MM.1S (cell line): ENCODE measurements at regions not wholly inside any gene's neighbourhood (a gene's known extent, or its start where the extent isn't known, plus 50 kb on each side); places are given as distances from the start of the nearest gene placed in this dataset.

ENCODE experiments used
- EZH2phosphoT487 ChIP-seq: fragments of 300-600 bp; sonication (generic); IDR thresholded peaks from 2 replicates; pipeline ENCODE4 v1.6.1; 2018; ENCODE audit warnings: antibody characterized with exemption, low read length
- TF ChIP-seq, protein P1 (sequence below): fragments of 300-600 bp; sonication (generic); IDR thresholded peaks from 2 replicates; pipeline ENCODE4 v1.5.1; 2016; ENCODE audit warnings: antibody characterized with exemption, low read length, mixed read lengths

DNA sequence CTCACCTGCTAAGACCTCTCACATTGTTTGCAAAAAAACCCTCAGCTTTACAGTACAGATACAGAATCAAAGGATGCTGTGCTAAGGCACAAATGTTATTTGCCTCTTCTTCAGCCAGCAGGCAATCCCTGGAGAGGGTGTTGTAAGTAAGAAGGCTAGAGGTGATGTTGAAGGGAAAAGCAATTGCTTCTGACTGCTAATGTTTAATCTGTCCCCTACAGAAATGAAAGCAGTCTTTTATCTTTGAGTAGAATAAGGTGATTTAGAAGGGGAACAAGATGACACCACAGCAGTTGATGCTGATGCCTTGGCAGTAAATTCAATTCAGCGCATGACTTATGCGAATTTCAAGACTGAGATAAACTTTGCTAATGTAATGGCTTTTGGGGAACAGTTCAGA is 1064.8 kb upstream of the IGFBP7 start:
- TF ChIP-seq, protein P1, sequence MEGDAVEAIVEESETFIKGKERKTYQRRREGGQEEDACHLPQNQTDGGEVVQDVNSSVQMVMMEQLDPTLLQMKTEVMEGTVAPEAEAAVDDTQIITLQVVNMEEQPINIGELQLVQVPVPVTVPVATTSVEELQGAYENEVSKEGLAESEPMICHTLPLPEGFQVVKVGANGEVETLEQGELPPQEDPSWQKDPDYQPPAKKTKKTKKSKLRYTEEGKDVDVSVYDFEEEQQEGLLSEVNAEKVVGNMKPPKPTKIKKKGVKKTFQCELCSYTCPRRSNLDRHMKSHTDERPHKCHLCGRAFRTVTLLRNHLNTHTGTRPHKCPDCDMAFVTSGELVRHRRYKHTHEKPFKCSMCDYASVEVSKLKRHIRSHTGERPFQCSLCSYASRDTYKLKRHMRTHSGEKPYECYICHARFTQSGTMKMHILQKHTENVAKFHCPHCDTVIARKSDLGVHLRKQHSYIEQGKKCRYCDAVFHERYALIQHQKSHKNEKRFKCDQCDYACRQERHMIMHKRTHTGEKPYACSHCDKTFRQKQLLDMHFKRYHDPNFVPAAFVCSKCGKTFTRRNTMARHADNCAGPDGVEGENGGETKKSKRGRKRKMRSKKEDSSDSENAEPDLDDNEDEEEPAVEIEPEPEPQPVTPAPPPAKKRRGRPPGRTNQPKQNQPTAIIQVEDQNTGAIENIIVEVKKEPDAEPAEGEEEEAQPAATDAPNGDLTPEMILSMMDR, result no peak
- no peak for TF ChIP-seq EZH2phosphoT487
